GM12874 (cell line): ENCODE measurements at regions not wholly inside any gene's neighbourhood (a gene's known extent, or its start where the extent isn't known, plus 50 kb on each side); places are given as distances from the start of the nearest gene placed in this dataset.

ENCODE experiments used
- TF ChIP-seq, protein P1 (sequence below): IDR thresholded peaks from 2 replicates; pipeline ENCODE4 v1.5.1; 2011; ENCODE audit warnings: low read depth, mild to moderate bottlenecking, control low read depth, low read length, moderate library complexity; ENCODE audit not compliant: insufficient read depth

DNA sequence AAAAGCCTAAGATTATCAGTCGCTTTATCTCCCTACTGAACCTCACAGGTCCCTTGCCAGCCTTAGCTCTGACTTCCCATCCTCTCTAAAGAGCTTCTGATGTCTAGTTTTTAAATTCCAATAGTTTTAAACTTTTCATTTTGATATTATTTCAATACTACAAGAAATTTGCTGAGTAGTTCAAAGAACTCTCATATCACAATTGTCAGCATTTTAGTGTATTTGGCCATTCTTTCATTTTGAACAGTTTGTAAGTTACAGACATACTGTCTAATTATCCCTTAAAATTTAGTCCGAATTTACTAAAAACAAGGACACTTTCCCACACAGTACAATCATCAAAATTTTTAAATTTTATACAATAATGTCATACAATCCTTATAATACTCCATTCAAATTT is 666.8 kb upstream of the SETBP1 start:
- TF ChIP-seq, protein P1, sequence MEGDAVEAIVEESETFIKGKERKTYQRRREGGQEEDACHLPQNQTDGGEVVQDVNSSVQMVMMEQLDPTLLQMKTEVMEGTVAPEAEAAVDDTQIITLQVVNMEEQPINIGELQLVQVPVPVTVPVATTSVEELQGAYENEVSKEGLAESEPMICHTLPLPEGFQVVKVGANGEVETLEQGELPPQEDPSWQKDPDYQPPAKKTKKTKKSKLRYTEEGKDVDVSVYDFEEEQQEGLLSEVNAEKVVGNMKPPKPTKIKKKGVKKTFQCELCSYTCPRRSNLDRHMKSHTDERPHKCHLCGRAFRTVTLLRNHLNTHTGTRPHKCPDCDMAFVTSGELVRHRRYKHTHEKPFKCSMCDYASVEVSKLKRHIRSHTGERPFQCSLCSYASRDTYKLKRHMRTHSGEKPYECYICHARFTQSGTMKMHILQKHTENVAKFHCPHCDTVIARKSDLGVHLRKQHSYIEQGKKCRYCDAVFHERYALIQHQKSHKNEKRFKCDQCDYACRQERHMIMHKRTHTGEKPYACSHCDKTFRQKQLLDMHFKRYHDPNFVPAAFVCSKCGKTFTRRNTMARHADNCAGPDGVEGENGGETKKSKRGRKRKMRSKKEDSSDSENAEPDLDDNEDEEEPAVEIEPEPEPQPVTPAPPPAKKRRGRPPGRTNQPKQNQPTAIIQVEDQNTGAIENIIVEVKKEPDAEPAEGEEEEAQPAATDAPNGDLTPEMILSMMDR: no peak

DNA sequence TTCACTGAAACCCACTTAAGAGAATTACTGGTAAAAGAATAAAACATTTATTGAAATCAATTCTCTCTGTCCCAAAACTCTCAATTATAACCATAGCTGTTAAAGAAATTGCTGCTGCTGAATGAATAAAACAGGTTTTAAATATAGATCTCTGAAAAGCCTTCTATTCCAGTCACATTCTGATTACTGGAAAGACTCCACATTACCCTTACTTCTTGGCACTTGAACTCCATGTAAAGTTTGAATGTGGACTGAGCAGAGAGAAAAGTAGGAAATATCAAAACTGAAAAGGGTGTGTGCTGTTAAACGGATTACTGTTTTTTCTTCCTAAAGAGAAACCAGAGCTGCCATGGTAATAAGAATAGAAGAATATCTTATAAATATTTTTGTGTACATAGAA is 655.3 kb upstream of the SETBP1 start:
- TF ChIP-seq, protein P1: no peak

DNA sequence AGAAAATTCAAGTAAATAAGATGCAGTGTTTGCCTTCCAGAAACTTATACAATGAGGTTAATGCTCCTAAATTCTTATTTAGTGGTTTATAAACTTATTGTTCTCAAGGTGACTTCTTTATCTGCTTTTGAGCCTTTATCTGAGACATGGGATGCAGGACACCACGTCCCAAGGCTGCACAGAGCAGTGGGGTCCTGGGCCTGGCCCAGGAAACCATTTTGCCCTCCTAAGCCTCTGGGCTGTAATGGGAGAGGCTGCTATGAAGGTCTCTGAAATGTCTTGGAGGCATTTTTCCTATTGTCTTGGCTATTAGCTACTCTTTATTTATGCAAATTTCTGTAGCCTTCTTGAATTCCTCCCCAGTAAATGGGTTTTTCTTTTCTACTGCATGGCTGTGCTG is 652.6 kb upstream of the SETBP1 start:
- TF ChIP-seq, protein P1: no peak

DNA sequence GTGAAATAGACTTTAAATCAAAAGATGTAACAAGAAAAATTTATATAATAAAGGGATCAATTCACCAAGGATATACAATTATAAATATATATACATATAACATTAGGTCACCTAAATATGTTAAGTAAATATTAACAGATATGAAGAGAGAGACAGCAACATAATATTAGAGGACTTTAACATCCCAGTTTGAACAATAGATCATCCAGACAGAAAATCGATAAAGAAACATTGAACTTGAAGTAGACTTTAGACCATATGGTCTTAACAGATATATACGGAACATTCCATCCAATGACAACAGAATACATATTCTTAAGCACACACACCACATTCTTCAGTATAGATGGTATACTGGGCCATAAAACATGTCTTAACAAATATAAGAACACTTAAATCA is 649.6 kb upstream of the SETBP1 start:
- TF ChIP-seq, protein P1: no peak

DNA sequence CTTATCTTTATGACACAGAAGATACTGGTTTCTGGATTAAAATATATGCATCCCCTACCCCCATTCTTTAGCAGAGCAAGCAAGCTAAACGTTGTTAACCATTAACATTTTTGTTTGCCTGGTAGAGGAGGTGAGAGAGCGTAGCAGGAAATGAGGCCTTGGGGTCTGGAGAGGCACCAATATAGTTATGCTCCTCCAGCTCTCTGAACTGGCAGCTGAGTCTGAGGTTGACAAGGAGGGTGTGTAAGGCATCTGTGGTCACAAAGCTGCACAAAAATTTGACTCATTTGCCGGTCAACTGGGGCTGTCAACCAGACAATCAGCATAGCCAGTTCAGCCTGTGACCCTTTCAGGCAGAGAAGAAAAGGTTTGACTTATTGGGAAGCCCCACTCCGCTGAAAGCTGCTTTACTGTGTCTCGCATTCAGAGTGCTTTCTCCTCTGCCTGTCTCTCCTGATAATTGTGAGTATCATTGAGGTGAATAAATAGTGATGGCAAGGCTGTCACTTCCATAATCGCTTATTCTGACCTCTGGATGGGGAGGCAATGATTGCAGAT is 647.5 kb upstream of the SETBP1 start:
- TF ChIP-seq, protein P1: no peak

DNA sequence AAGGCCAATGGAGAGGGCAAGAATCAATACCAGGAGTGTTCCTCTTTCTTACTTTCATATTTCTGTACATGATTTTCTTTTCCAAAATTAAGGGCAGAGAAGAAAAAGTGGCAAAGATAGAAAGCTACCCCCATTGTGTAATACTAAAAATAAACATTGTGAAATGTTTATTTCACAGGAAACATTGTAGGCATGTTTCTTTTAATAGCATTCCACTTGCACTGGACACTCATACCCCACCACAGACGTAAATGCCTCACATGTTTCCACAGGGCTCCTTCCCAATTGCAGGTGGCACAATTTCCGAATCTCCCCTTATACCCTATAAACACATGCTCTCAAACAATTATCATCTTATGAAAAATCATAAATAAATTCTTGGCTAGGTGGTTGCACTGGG is 645.1 kb upstream of the SETBP1 start:
- TF ChIP-seq, protein P1: no peak

DNA sequence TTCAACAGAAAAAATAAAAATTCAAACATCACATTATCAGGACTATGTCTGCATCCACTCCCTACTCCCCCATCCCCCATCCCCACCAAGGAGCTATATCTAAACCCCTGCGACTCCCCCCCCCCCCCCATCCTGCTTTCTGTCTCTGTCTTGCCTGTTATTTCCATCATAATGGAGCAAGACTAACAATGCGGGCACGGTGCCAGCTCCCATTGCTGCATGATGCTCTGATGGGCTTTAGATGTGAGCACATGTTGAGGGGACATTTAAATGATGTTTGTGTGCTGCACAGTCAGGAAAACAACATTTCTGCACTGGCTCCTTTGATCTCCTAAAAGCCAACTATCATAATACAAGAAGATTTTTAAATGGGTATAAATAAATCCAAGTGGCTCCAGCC is 644.2 kb upstream of the SETBP1 start:
- TF ChIP-seq, protein P1: no peak
